ENCODE measurements at regions not wholly inside any gene's neighbourhood (a gene's known extent, or its start where the extent isn't known, plus 50 kb on each side); places are given as distances from the start of the nearest gene placed in this dataset.

- DNase-seq (no peak), ATAC-seq (no peak)
- Histone ChIP-seq H3K27me3 (ENCODE audit: control insufficient read depth, insufficient read depth, low read length) (no peaks in the 10 kb centered on the region), H3K9me3 (ENCODE audit: control insufficient read depth, insufficient read depth, low read length) (peaks cover 2% of the 10 kb centered on the region), H3K4me1 (ENCODE audit: control insufficient read depth, insufficient read depth, low read length) (no peaks in the 10 kb centered on the region), H3K4me3 (ENCODE audit: low read length) (no peak overlapping the region), H3K27ac (ENCODE audit: low read length) (no peak overlapping the region), H3K36me3 (ENCODE audit: control insufficient read depth, insufficient read depth, low read length) (no peaks in the 10 kb centered on the region)
- Mint-ChIP-seq H3K27ac (no peak overlapping the region), H3K27me3 (ENCODE audit: low read depth in 2 of 2) (no peaks in the 10 kb centered on the region), H3K4me1 (no peaks in the 10 kb centered on the region), H3K9me3 (peaks cover 7 to 15% of the 10 kb centered on the region in 2 donors), H3K36me3 (peaks cover 8% of the 10 kb centered on the region), H3K4me3 (no peak overlapping the region)
- 84% methylated on average over 4 of the region's 4 CpGs for WGBS (ENCODE audit: insufficient coverage)
- no peak for TF ChIP-seq CTCF (IDR thresholded peaks at IDR 0.05)
- intact Hi-C loops (cut with micrococcal nuclease) = no loop called here
These were observed 89.1 kb upstream of the PTPRD start for GRCh38 chr9:10701906-10702305.

- Mint-ChIP-seq H3K4me1 (no peaks in the 10 kb centered on the region), H3K27me3 (ENCODE audit: low read depth in 2 of 2) (no peaks in the 10 kb centered on the region), H3K9me3 (peaks cover 7 to 12% of the 10 kb centered on the region in 2 donors), H3K36me3 (peaks cover 8% of the 10 kb centered on the region), H3K4me3 (no peak overlapping the region), H3K27ac (no peak overlapping the region)
- no peaks in the 10 kb centered on the region for H3K36me3 ChIP-seq (ENCODE audit: control insufficient read depth, insufficient read depth, low read length)
- no peak overlapping the region for H3K27ac ChIP-seq (ENCODE audit: low read length)
- WGBS (ENCODE audit: insufficient coverage) = no CpG with 5 or more reads among the region's 2 CpGs
- H3K4me3 ChIP-seq (ENCODE audit: low read length) = no peak overlapping the region
- H3K27me3 ChIP-seq (ENCODE audit: control insufficient read depth, insufficient read depth, low read length) = no peaks in the 10 kb centered on the region
- DNase-seq = no peak
- H3K4me1 ChIP-seq (ENCODE audit: control insufficient read depth, insufficient read depth, low read length) = no peaks in the 10 kb centered on the region
- intact Hi-C loops (cut with micrococcal nuclease) = no loop called here
- ATAC-seq = no peak
- peaks cover 2% of the 10 kb centered on the region for H3K9me3 ChIP-seq (ENCODE audit: control insufficient read depth, insufficient read depth, low read length)
- no peak for TF ChIP-seq CTCF (IDR thresholded peaks at IDR 0.05)
These were observed 90.3 kb upstream of the PTPRD start for GRCh38 chr9:10703139-10703538.

GRCh38 chr9:10704720-10705119 lies 91.9 kb upstream of the PTPRD start:
- ATAC-seq (no peak), DNase-seq (no peak)
- Histone ChIP-seq H3K27ac (ENCODE audit: low read length) (no peak overlapping the region), H3K9me3 (ENCODE audit: control insufficient read depth, insufficient read depth, low read length) (peaks cover 2% of the 10 kb centered on the region), H3K36me3 (ENCODE audit: control insufficient read depth, insufficient read depth, low read length) (no peaks in the 10 kb centered on the region), H3K4me1 (ENCODE audit: control insufficient read depth, insufficient read depth, low read length) (no peaks in the 10 kb centered on the region), H3K4me3 (ENCODE audit: low read length) (no peak overlapping the region), H3K27me3 (ENCODE audit: control insufficient read depth, insufficient read depth, low read length) (no peaks in the 10 kb centered on the region)
- H3K27me3 Mint-ChIP-seq (ENCODE audit: low read depth in 2 of 2) = no peaks in the 10 kb centered on the region
- intact Hi-C loops (cut with micrococcal nuclease) = no loop called here
- H3K27ac Mint-ChIP-seq = no peak overlapping the region
- no peak overlapping the region for H3K4me3 Mint-ChIP-seq
- H3K9me3 Mint-ChIP-seq = peaks cover 9 to 11% of the 10 kb centered on the region in 2 donors
- H3K4me1 Mint-ChIP-seq = no peaks in the 10 kb centered on the region
- peaks cover 8% of the 10 kb centered on the region for H3K36me3 Mint-ChIP-seq
- TF ChIP-seq CTCF (IDR thresholded peaks at IDR 0.05) = no peak

GRCh38 chr9:10705383-10705782 lies 92.6 kb upstream of the PTPRD start:
- no peak overlapping the region for H3K4me3 ChIP-seq (ENCODE audit: low read length)
- Mint-ChIP-seq H3K36me3 (peaks cover 8% of the 10 kb centered on the region), H3K27me3 (ENCODE audit: low read depth in 2 of 2) (no peaks in the 10 kb centered on the region), H3K27ac (no peak overlapping the region), H3K9me3 (peaks cover 9 to 11% of the 10 kb centered on the region in 2 donors), H3K4me1 (no peaks in the 10 kb centered on the region), H3K4me3 (no peak overlapping the region)
- ATAC-seq (no peak), DNase-seq (no peak)
- peaks cover 2% of the 10 kb centered on the region for H3K9me3 ChIP-seq (ENCODE audit: control insufficient read depth, insufficient read depth, low read length)
- H3K27ac ChIP-seq (ENCODE audit: low read length) = no peak overlapping the region
- no peak for TF ChIP-seq CTCF (IDR thresholded peaks at IDR 0.05)
- intact Hi-C loops (cut with micrococcal nuclease) = no loop called here
- no peaks in the 10 kb centered on the region for H3K36me3 ChIP-seq (ENCODE audit: control insufficient read depth, insufficient read depth, low read length)
- no peaks in the 10 kb centered on the region for H3K4me1 ChIP-seq (ENCODE audit: control insufficient read depth, insufficient read depth, low read length)
- 64% methylated on average over 1 of the region's 1 CpG for WGBS (ENCODE audit: insufficient coverage)
- H3K27me3 ChIP-seq (ENCODE audit: control insufficient read depth, insufficient read depth, low read length) = no peaks in the 10 kb centered on the region
